ENCODE measurements at regions not wholly inside any gene's neighbourhood (a gene's known extent, or its start where the extent isn't known, plus 50 kb on each side); places are given as distances from the start of the nearest gene placed in this dataset.

GRCh38 chr6:19035461-19036195 is 648.5 kb downstream of the RNF144B start:
- no peak for DNase-seq (ENCODE audit: low spot score)

GRCh38 chr6:19036196-19036555 is 649.0 kb downstream of the RNF144B start:
- DNase-seq (ENCODE audit: low spot score) = no peak

GRCh38 chr6:19037607-19038006 is 650.5 kb downstream of the RNF144B start:
- DNase-seq (ENCODE audit: low spot score) = no peak

- no peak for DNase-seq (ENCODE audit: low spot score)
Observed at GRCh38 chr6:19039287-19039686, 652.1 kb downstream of the RNF144B start.

- no peak for DNase-seq (ENCODE audit: low spot score)
Observed at GRCh38 chr6:19041906-19042305, 654.8 kb downstream of the RNF144B start.

- no peak for DNase-seq (ENCODE audit: low spot score)
Observed at GRCh38 chr6:19042420-19042819, 655.3 kb downstream of the RNF144B start.

- no peak for DNase-seq (ENCODE audit: low spot score)
Observed at GRCh38 chr6:19050765-19051164, 663.6 kb downstream of the RNF144B start.

- peak; percentile 20 for DNase-seq (ENCODE audit: low spot score)
Observed at GRCh38 chr6:19052219-19052618, 665.1 kb downstream of the RNF144B start.

GRCh38 chr6:19059102-19059501 is 672.0 kb downstream of the RNF144B start:
- DNase-seq (ENCODE audit: low spot score) = no peak

GRCh38 chr6:19067165-19067564 is 680.0 kb downstream of the RNF144B start:
- no peak for DNase-seq (ENCODE audit: low spot score)

- no peak for DNase-seq (ENCODE audit: low spot score)
Observed at GRCh38 chr6:19070520-19070919, 683.4 kb downstream of the RNF144B start.

GRCh38 chr6:19083801-19084200 is 696.7 kb downstream of the RNF144B start:
- DNase-seq (ENCODE audit: low spot score) = no peak

- DNase-seq (ENCODE audit: low spot score) = no peak
Observed at GRCh38 chr6:19086480-19086879, 699.3 kb downstream of the RNF144B start.

- DNase-seq (ENCODE audit: low spot score) = no peak
Observed at GRCh38 chr6:19087296-19087695, 700.1 kb downstream of the RNF144B start.

- DNase-seq (ENCODE audit: low spot score) = no peak
Observed at GRCh38 chr6:19087897-19088296, 700.7 kb downstream of the RNF144B start.

GRCh38 chr6:19100752-19101151 is 713.6 kb downstream of the RNF144B start:
- DNase-seq (ENCODE audit: low spot score) = no peak

- no peak for DNase-seq (ENCODE audit: low spot score)
Observed at GRCh38 chr6:19102936-19103335, 715.8 kb downstream of the RNF144B start.

- DNase-seq (ENCODE audit: low spot score) = no peak
Observed at GRCh38 chr6:19107468-19107867, 720.3 kb downstream of the RNF144B start.

GRCh38 chr6:19121521-19121920 is 715.6 kb upstream of the ID4 start:
- no peak for DNase-seq (ENCODE audit: low spot score)

- DNase-seq (ENCODE audit: low spot score) = no peak
Observed at GRCh38 chr6:19127081-19127480, 710.1 kb upstream of the ID4 start.

- DNase-seq (ENCODE audit: low spot score) = no peak
Observed at GRCh38 chr6:19128701-19129100, 708.5 kb upstream of the ID4 start.

- DNase-seq (ENCODE audit: low spot score) = no peak
Observed at GRCh38 chr6:19135706-19136105, 701.5 kb upstream of the ID4 start.

- no peak for DNase-seq (ENCODE audit: low spot score)
Observed at GRCh38 chr6:19137505-19137904, 699.7 kb upstream of the ID4 start.

- no peak for DNase-seq (ENCODE audit: low spot score)
Observed at GRCh38 chr6:19142275-19142674, 694.9 kb upstream of the ID4 start.

Data from GM03348 (cell line).